Kasumi-1 (cell line): ENCODE measurements at regions not wholly inside any gene's neighbourhood (a gene's known extent, or its start where the extent isn't known, plus 50 kb on each side); places are given as distances from the start of the nearest gene placed in this dataset.

ENCODE experiments used
- DNase-seq, 2 experiments: peaks; one replicate each; lab custom pipeline; 2025; lab: John Stamatoyannopoulos, UW

- DNase-seq, result no peak
Observed at GRCh38 chr2:173669888-173670287, 295.3 kb downstream of the SP3 start.

GRCh38 chr2:173672573-173673340, 292.4 kb downstream of the SP3 start:
- DNase-seq, result no peak

- no peak for DNase-seq
Observed at GRCh38 chr2:173673640-173674039, 291.5 kb downstream of the SP3 start.

GRCh38 chr2:173676647-173677046, 288.5 kb downstream of the SP3 start:
- peak; percentile 16 to 26 for DNase-seq

GRCh38 chr2:173678186-173678585, 287.0 kb downstream of the SP3 start:
- DNase-seq, result no peak

GRCh38 chr2:173680574-173680973, 284.6 kb downstream of the SP3 start:
- DNase-seq, result no peak

GRCh38 chr2:173681881-173682650, 283.1 kb downstream of the SP3 start:
- DNase-seq, result no peak

- no peak for DNase-seq
Observed at GRCh38 chr2:173684896-173685459, 280.2 kb downstream of the SP3 start.

GRCh38 chr2:173690349-173690748, 274.8 kb downstream of the SP3 start:
- DNase-seq, result no peak

- DNase-seq, result no peak
Observed at GRCh38 chr2:173692068-173692467, 273.1 kb downstream of the SP3 start.

- no peak for DNase-seq
Observed at GRCh38 chr2:173693044-173693589, 272.1 kb downstream of the SP3 start.

- no peak for DNase-seq
Observed at GRCh38 chr2:173696274-173696673, 268.9 kb downstream of the SP3 start.

GRCh38 chr2:173697929-173698328, 267.2 kb downstream of the SP3 start:
- DNase-seq, result no peak

- DNase-seq, result no peak
Observed at GRCh38 chr2:173705656-173706055, 259.5 kb downstream of the SP3 start.

GRCh38 chr2:173706936-173707335, 258.2 kb downstream of the SP3 start:
- no peak for DNase-seq

GRCh38 chr2:173708806-173709205, 256.4 kb downstream of the SP3 start:
- DNase-seq, result no peak

GRCh38 chr2:173711816-173712215, 253.4 kb downstream of the SP3 start:
- no peak for DNase-seq

GRCh38 chr2:173713904-173714555, 251.1 kb downstream of the SP3 start:
- no peak for DNase-seq

GRCh38 chr2:173715441-173715840, 249.7 kb downstream of the SP3 start:
- DNase-seq, result no peak

- DNase-seq, result no peak
Observed at GRCh38 chr2:173716458-173717052, 248.6 kb downstream of the SP3 start.

GRCh38 chr2:173719471-173719870, 245.7 kb downstream of the SP3 start:
- DNase-seq, result no peak

- DNase-seq, result no peak
Observed at GRCh38 chr2:173720306-173720705, 244.9 kb downstream of the SP3 start.
